HEK293 (cell line): ENCODE measurements at regions not wholly inside any gene's neighbourhood (a gene's known extent, or its start where the extent isn't known, plus 50 kb on each side); places are given as distances from the start of the nearest gene placed in this dataset.
A peak's percentile ranks its signal among the peaks of the same experiment; 100 is the strongest.

Experiments
- CTCF ChIA-PET: fragments of 350-600 bp; formaldehyde crosslinking; extraction: SDS; loops from one replicate; lab custom pipeline; 2021; ENCODE audit warnings: antibody characterized with exemption; lab: Yijun Ruan, JAX
- POLR2A ChIA-PET: fragments of 300-600 bp; formaldehyde crosslinking; extraction: SDS; loops from one replicate; lab custom pipeline; 2020; ENCODE audit warnings: antibody characterized with exemption, inconsistent platforms; lab: Yijun Ruan, JAX
- H3K27ac ChIP-seq: fragments of 200-500 bp; sonication (Bioruptor generic); 2 replicates; pipeline ENCODE4 v1.5.1; 2014; ENCODE audit warnings: low read depth, low read length, control low read depth, inconsistent platforms; ENCODE audit errors: extremely low read depth
- H3K36me3 ChIP-seq, 2 experiments: fragments of 200-500 bp in 1 of 2; sonication (Bioruptor generic) in 1 of 2; 1 replicate in 1 of 2; 2 replicates in 1 of 2; pipeline ENCODE4 v1.5.1; 2014 to 2017; ENCODE audit warnings: inconsistent platforms in 2 of 2, low read length in 2 of 2; ENCODE audit not compliant: control insufficient read depth in 2 of 2, insufficient read depth in 1 of 2
- H3K4me1 ChIP-seq: fragments of 200-500 bp; sonication (Bioruptor generic); 2 replicates; pipeline ENCODE4 v1.5.1; 2014; ENCODE audit warnings: mild to moderate bottlenecking, low read length, inconsistent platforms; ENCODE audit not compliant: control insufficient read depth, insufficient read depth
- H3K4me3 ChIP-seq: 2 replicates; pipeline ENCODE4 v1.5.1; 2011; ENCODE audit warnings: low read depth, mild to moderate bottlenecking, control low read depth, low read length, moderate library complexity
- H3K9me3 ChIP-seq: fragments of 200-500 bp; sonication (Bioruptor generic); 2 replicates; pipeline ENCODE4 v1.5.1; 2014; ENCODE audit warnings: low read depth, low read length, inconsistent platforms; ENCODE audit not compliant: control insufficient read depth, insufficient read depth
- GFI1B ChIP-seq: fragments of 450-650 bp; formaldehyde crosslinking; IDR thresholded peaks from 2 replicates; pipeline ENCODE4 v1.5.1; 2016; ENCODE audit warnings: missing biosample characterization, missing genetic modification characterization
- GLIS1 ChIP-seq: fragments of 450-650 bp; formaldehyde crosslinking; IDR thresholded peaks from 2 replicates; pipeline ENCODE4 v1.5.1; 2016; ENCODE audit warnings: missing biosample characterization, missing genetic modification characterization
- HOXD13 ChIP-seq: sonication (generic); formaldehyde crosslinking; IDR thresholded peaks from 2 replicates; pipeline ENCODE4 v1.8.0; 2022; ENCODE audit warnings: missing genetic modification reagents, borderline replicate concordance
- MEIS1 ChIP-seq: sonication (generic); formaldehyde crosslinking; IDR thresholded peaks from 2 replicates; pipeline ENCODE4 v1.8.1; 2022; ENCODE audit warnings: missing genetic modification reagents, mild to moderate bottlenecking, borderline replicate concordance
- OSR2 ChIP-seq: fragments of 450-650 bp; formaldehyde crosslinking; IDR thresholded peaks from 2 replicates; pipeline ENCODE4 v1.5.1; 2016; ENCODE audit warnings: missing biosample characterization, missing genetic modification characterization
- TCF7L2 ChIP-seq: IDR thresholded peaks from 2 replicates; pipeline ENCODE4 v1.6.1; 2011; ENCODE audit warnings: low read depth, mild to moderate bottlenecking, inconsistent platforms, low read length, moderate library complexity, borderline replicate concordance
- WT1 ChIP-seq: fragments of 450-650 bp; formaldehyde crosslinking; IDR thresholded peaks from 2 replicates; pipeline ENCODE4 v1.5.1; 2016; ENCODE audit warnings: missing biosample characterization, missing genetic modification characterization
- YY1 ChIP-seq: fragments of 450-650 bp; formaldehyde crosslinking; IDR thresholded peaks from 2 replicates; pipeline ENCODE4 v1.5.1; 2018; ENCODE audit warnings: missing biosample characterization, missing genetic modification characterization
- ZBTB1 ChIP-seq: fragments of 450-650 bp; formaldehyde crosslinking; IDR thresholded peaks from 2 replicates; pipeline ENCODE4 v1.5.1; 2016; ENCODE audit warnings: missing biosample characterization, missing genetic modification characterization
- ZBTB48 ChIP-seq: fragments of 450-650 bp; formaldehyde crosslinking; IDR thresholded peaks from 2 replicates; pipeline ENCODE4 v1.5.1; 2016; ENCODE audit warnings: missing biosample characterization, missing genetic modification characterization
- ZNF10 ChIP-seq: fragments of 450-650 bp; formaldehyde crosslinking; IDR thresholded peaks from 2 replicates; pipeline ENCODE4 v1.5.1; 2017; ENCODE audit warnings: missing biosample characterization, missing genetic modification characterization
- ZNF133 ChIP-seq: fragments of 450-650 bp; formaldehyde crosslinking; IDR thresholded peaks from 2 replicates; pipeline ENCODE4 v1.5.1; 2016; ENCODE audit warnings: missing biosample characterization, missing genetic modification characterization
- ZNF266 ChIP-seq: fragments of 450-650 bp; formaldehyde crosslinking; IDR thresholded peaks from 2 replicates; pipeline ENCODE4 v1.5.1; 2016; ENCODE audit warnings: missing biosample characterization, missing genetic modification characterization, low read depth
- ZNF423 ChIP-seq: fragments of 450-650 bp; formaldehyde crosslinking; IDR thresholded peaks from 2 replicates; pipeline ENCODE4 v1.5.1; 2016; ENCODE audit warnings: missing biosample characterization, missing genetic modification characterization
- ZNF433 ChIP-seq: fragments of 450-650 bp; formaldehyde crosslinking; IDR thresholded peaks from 2 replicates; pipeline ENCODE4 v1.5.1; 2016; ENCODE audit warnings: missing biosample characterization, missing genetic modification characterization, low read depth
- ZNF473 ChIP-seq: fragments of 450-650 bp; formaldehyde crosslinking; IDR thresholded peaks from 2 replicates; pipeline ENCODE4 v1.5.1; 2017; ENCODE audit warnings: missing biosample characterization, missing genetic modification characterization
- ZNF501 ChIP-seq: fragments of 450-650 bp; formaldehyde crosslinking; IDR thresholded peaks from 2 replicates; pipeline ENCODE4 v1.5.1; 2016; ENCODE audit warnings: missing biosample characterization, missing genetic modification characterization
- ZNF510 ChIP-seq: fragments of 450-650 bp; formaldehyde crosslinking; IDR thresholded peaks from 2 replicates; pipeline ENCODE4 v1.5.1; 2018; ENCODE audit warnings: mild to moderate bottlenecking, missing genetic modification characterization, missing biosample characterization; ENCODE audit not compliant: insufficient replicate concordance
- ZNF514 ChIP-seq: fragments of 450-650 bp; formaldehyde crosslinking; IDR thresholded peaks from 2 replicates; pipeline ENCODE4 v1.5.1; 2016; ENCODE audit warnings: missing biosample characterization, missing genetic modification characterization
- ZNF529 ChIP-seq: fragments of 450-650 bp; formaldehyde crosslinking; IDR thresholded peaks from 2 replicates; pipeline ENCODE4 v1.5.1; 2017; ENCODE audit warnings: missing genetic modification characterization, missing biosample characterization; ENCODE audit not compliant: insufficient replicate concordance
- ZNF530 ChIP-seq: fragments of 450-650 bp; formaldehyde crosslinking; IDR thresholded peaks from 2 replicates; pipeline ENCODE4 v1.5.1; 2016; ENCODE audit warnings: low read depth, missing biosample characterization, missing genetic modification characterization
- ZNF596 ChIP-seq: fragments of 450-650 bp; IDR thresholded peaks from 2 replicates; pipeline ENCODE4 v1.5.0; 2018; ENCODE audit warnings: missing biosample characterization, mild to moderate bottlenecking, missing genetic modification characterization, moderate library complexity
- ZNF621 ChIP-seq: fragments of 450-650 bp; formaldehyde crosslinking; IDR thresholded peaks from 2 replicates; pipeline ENCODE4 v1.5.1; 2017; ENCODE audit warnings: missing biosample characterization, missing genetic modification characterization
- ZNF626 ChIP-seq: fragments of 450-650 bp; sonication (Bioruptor Pico); formaldehyde crosslinking; IDR thresholded peaks from 2 replicates; pipeline ENCODE4 v1.5.1; 2018; ENCODE audit warnings: missing biosample characterization, missing genetic modification characterization, inconsistent platforms
- ZNF629 ChIP-seq: fragments of 450-650 bp; formaldehyde crosslinking; IDR thresholded peaks from 2 replicates; pipeline ENCODE4 v1.5.1; 2017; ENCODE audit warnings: missing biosample characterization, missing genetic modification characterization
- ZNF776 ChIP-seq: fragments of 450-650 bp; formaldehyde crosslinking; IDR thresholded peaks from 2 replicates; pipeline ENCODE4 v1.5.0; 2017; ENCODE audit warnings: missing biosample characterization, missing genetic modification characterization, borderline replicate concordance
- ZSCAN16 ChIP-seq: fragments of 450-650 bp; formaldehyde crosslinking; IDR thresholded peaks from 2 replicates; pipeline ENCODE4 v1.5.1; 2016; ENCODE audit warnings: missing biosample characterization, missing genetic modification characterization
- ZSCAN23 ChIP-seq: fragments of 450-650 bp; formaldehyde crosslinking; IDR thresholded peaks from 2 replicates; pipeline ENCODE4 v1.5.1; 2016; ENCODE audit warnings: missing biosample characterization, missing genetic modification characterization
- TF ChIP-seq, protein P1 (sequence below): sonication (generic); formaldehyde crosslinking; IDR thresholded peaks from 2 replicates; pipeline ENCODE4 v1.8.1; 2022; ENCODE audit warnings: mild to moderate bottlenecking, moderate library complexity, missing genetic modification reagents
- TF ChIP-seq, protein P2 (sequence below): fragments of 450-650 bp; formaldehyde crosslinking; IDR thresholded peaks from 2 replicates; pipeline ENCODE4 v1.5.1; 2016; ENCODE audit warnings: missing biosample characterization, missing genetic modification characterization
- TF ChIP-seq, protein P3 (sequence below): fragments of 450-650 bp; IDR thresholded peaks from 2 replicates; pipeline ENCODE4 v1.5.1; 2018; ENCODE audit warnings: missing biosample characterization, missing genetic modification characterization
- TF ChIP-seq, protein P4 (sequence below): fragments of 450-650 bp; formaldehyde crosslinking; IDR thresholded peaks from 2 replicates; pipeline ENCODE4 v1.5.1; 2017; ENCODE audit warnings: missing biosample characterization, missing genetic modification characterization

DNA sequence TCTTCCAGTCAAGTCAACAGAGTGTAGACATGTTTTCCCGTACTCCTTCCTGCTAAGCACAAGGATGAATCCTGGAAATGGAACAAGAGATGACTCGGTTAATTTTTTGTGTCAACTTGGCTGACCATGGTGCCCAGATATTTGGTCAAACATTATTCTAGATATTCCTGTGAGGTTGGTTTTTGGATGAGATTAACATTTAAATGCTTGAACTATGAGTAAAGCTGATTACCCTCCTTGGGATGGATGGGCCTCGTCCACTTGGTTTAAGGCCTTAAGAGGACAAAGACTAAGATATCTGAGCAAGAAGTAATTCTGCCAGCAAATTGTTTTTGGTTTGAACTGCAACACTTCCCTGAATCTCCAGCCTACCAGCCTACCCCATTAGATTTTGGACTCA is 338.1 kb upstream of the MSX2 start:
- Histone ChIP-seq H3K36me3 (no peaks in the 10 kb centered on the region), H3K4me1 (peaks cover 21% of the 10 kb centered on the region)
- CTCF ChIA-PET: interaction anchor here (1.1 kb wide), 1 partner anchor 59 kb away, joined by 4 read pairs; no protein-coding TSS in a partner anchor
- TF ChIP-seq ZNF510 (tag by site-specific recombination): no peak
- no peak for TF ChIP-seq ZNF776 (tag by site-specific recombination)
- no peak for TF ChIP-seq YY1 (tag by site-specific recombination)
- TF ChIP-seq ZNF596 (tag by site-specific recombination): no peak
- no peak for TF ChIP-seq ZNF266 (tag by site-specific recombination)
- TF ChIP-seq ZNF621: no peak
- no peak for TF ChIP-seq ZNF514 (tag by site-specific recombination)
- no peak for TF ChIP-seq ZNF433
- TF ChIP-seq, protein P1, sequence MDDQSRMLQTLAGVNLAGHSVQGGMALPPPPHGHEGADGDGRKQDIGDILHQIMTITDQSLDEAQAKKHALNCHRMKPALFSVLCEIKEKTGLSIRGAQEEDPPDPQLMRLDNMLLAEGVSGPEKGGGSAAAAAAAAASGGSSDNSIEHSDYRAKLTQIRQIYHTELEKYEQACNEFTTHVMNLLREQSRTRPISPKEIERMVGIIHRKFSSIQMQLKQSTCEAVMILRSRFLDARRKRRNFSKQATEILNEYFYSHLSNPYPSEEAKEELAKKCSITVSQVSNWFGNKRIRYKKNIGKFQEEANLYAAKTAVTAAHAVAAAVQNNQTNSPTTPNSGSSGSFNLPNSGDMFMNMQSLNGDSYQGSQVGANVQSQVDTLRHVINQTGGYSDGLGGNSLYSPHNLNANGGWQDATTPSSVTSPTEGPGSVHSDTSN (CRISPR knock-in tag): no peak
- no peak for TF ChIP-seq ZNF501 (tag by site-specific recombination)
- no peak for TF ChIP-seq WT1
- no peak for TF ChIP-seq ZSCAN16 (tag by site-specific recombination)
- no peak for TF ChIP-seq ZNF529 (tag by site-specific recombination)
- no peak for TF ChIP-seq ZNF133
- TF ChIP-seq ZBTB48 (tag by site-specific recombination): no peak
- TF ChIP-seq, all 188 proteins: peak for 0
- no peak overlapping the region for H3K4me3 ChIP-seq
- no peak overlapping the region for H3K27ac ChIP-seq
- POLR2A ChIA-PET: no interaction called here
- no peaks in the 10 kb centered on the region for H3K9me3 ChIP-seq

DNA sequence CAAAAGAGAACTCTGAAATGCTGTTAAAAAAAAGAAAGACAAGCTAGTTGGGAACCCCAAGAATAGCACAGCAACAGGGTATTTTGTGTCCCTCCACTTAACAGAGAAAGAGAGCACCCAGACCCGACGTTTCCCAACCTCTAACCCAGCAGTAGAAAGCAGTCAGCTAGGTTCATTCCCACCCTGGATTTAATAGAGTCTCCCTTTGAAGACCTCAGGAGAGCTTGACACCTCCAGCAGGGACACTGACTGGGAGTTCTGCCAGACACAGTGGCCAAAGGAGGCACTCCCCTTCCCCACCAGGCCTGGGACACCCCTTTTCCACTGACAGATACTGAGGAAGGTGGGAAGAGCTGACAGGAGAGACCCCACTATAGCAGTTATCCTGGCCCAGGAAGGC is 337.5 kb upstream of the MSX2 start:
- Histone ChIP-seq H3K4me1 (peaks cover 21% of the 10 kb centered on the region), H3K36me3 (no peaks in the 10 kb centered on the region)
- TF ChIP-seq TCF7L2 (no peak), ZBTB1 (tag by site-specific recombination) (no peak), ZNF626 (tag by site-specific recombination) (no peak), HOXD13 (CRISPR knock-in tag) (no peak), ZBTB48 (tag by site-specific recombination) (no peak), GLIS1 (tag by site-specific recombination) (peak; percentile 42; the same call in 1 of the 2 replicates), ZNF423 (tag by site-specific recombination) (0 out of 2 replicates have a peak, but pooled peaks have one; percentile 9), ZSCAN23 (no peak), ZNF10 (no peak)
- TF ChIP-seq, protein P2, sequence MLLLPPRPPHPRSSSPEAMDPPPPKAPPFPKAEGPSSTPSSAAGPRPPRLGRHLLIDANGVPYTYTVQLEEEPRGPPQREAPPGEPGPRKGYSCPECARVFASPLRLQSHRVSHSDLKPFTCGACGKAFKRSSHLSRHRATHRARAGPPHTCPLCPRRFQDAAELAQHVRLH: no peak
- TF ChIP-seq, all 188 proteins: peak for 2
- peak overlapping the region; percentile 20; the same call in 1 of the 2 replicates for H3K27ac ChIP-seq
- POLR2A ChIA-PET: no interaction called here
- CTCF ChIA-PET: interaction anchor here (1.1 kb wide), 1 partner anchor 60 kb away, joined by 4 read pairs; no protein-coding TSS in a partner anchor
- no peak overlapping the region for H3K4me3 ChIP-seq
- no peaks in the 10 kb centered on the region for H3K9me3 ChIP-seq

DNA sequence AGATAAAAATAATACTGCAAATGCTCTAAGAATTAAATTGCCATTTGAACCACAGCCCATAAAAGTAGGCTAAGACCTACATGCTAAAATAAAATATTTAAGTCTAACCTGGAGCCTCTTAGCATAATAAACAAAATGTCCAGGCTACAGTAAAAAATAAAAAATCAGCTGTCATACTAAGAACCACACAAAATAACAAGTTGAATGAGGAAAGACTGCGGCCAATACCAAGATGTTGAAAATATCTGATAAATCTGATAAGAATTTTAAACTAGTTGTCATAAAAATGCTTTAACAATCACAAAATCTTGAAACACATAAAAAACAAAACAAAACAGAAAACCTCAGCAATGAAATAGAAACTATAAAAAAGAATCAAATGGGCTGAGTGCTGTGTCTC is 336.9 kb upstream of the MSX2 start:
- Histone ChIP-seq H3K4me1 (peaks cover 21% of the 10 kb centered on the region), H3K4me3 (no peak overlapping the region), H3K9me3 (no peaks in the 10 kb centered on the region), H3K36me3 (no peaks in the 10 kb centered on the region), H3K27ac (peak overlapping the region; percentile 20; the same call in 1 of the 2 replicates)
- CTCF ChIA-PET: interaction anchor here (0.6 to 0.7 kb wide), 2 partner anchors 48 to 414 kb away, joined by 3 read pairs; no protein-coding TSS in a partner anchor
- POLR2A ChIA-PET: no interaction called here
- no peak for TF ChIP-seq GFI1B (tag by site-specific recombination)
- TF ChIP-seq OSR2 (tag by site-specific recombination): no peak
- no peak for TF ChIP-seq MEIS1 (CRISPR knock-in tag)
- TF ChIP-seq, protein P3, sequence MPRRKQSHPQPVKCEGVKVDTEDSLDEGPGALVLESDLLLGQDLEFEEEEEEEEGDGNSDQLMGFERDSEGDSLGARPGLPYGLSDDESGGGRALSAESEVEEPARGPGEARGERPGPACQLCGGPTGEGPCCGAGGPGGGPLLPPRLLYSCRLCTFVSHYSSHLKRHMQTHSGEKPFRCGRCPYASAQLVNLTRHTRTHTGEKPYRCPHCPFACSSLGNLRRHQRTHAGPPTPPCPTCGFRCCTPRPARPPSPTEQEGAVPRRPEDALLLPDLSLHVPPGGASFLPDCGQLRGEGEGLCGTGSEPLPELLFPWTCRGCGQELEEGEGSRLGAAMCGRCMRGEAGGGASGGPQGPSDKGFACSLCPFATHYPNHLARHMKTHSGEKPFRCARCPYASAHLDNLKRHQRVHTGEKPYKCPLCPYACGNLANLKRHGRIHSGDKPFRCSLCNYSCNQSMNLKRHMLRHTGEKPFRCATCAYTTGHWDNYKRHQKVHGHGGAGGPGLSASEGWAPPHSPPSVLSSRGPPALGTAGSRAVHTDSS (tag by site-specific recombination): no peak
- TF ChIP-seq ZNF530 (tag by site-specific recombination): no peak
- no peak for TF ChIP-seq ZNF473 (tag by site-specific recombination)
- no peak for TF ChIP-seq ZNF629 (tag by site-specific recombination)
- TF ChIP-seq, protein P4, sequence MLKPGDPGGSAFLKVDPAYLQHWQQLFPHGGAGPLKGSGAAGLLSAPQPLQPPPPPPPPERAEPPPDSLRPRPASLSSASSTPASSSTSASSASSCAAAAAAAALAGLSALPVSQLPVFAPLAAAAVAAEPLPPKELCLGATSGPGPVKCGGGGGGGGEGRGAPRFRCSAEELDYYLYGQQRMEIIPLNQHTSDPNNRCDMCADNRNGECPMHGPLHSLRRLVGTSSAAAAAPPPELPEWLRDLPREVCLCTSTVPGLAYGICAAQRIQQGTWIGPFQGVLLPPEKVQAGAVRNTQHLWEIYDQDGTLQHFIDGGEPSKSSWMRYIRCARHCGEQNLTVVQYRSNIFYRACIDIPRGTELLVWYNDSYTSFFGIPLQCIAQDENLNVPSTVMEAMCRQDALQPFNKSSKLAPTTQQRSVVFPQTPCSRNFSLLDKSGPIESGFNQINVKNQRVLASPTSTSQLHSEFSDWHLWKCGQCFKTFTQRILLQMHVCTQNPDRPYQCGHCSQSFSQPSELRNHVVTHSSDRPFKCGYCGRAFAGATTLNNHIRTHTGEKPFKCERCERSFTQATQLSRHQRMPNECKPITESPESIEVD: peak; percentile 82
